MM.1S (cell line): ENCODE measurements at regions not wholly inside any gene's neighbourhood (a gene's known extent, or its start where the extent isn't known, plus 50 kb on each side); places are given as distances from the start of the nearest gene placed in this dataset.

Experiments used
- DNase-seq: peaks from one replicate; pipeline ENCODE4 v3.0.0-alpha.2; 2015
- H2AFZ ChIP-seq: fragments of 300-600 bp; sonication (generic); 2 replicates; pipeline ENCODE4 v1.6.0; 2016; ENCODE audit warnings: antibody characterized with exemption, low read length
- H3F3A ChIP-seq: fragments of 300-600 bp; sonication (generic); 2 replicates; pipeline ENCODE4 v1.6.1; 2016; ENCODE audit warnings: mild to moderate bottlenecking, antibody characterized with exemption, low read length, moderate library complexity, mixed read lengths; ENCODE audit not compliant: insufficient read depth
- H3K27ac ChIP-seq: fragments of 300-600 bp; sonication (generic); 2 replicates; pipeline ENCODE4 v1.5.1; 2016; ENCODE audit warnings: mild to moderate bottlenecking, low read length
- H3K27me3 ChIP-seq: fragments of 300-600 bp; sonication (generic); replicated peaks from 2 replicates; pipeline ENCODE4 v1.6.0; 2016; ENCODE audit warnings: low read length; ENCODE audit not compliant: insufficient read depth
- H3K36me3 ChIP-seq: fragments of 300-600 bp; sonication (generic); replicated peaks from 2 replicates; pipeline ENCODE4 v1.6.1; 2016; ENCODE audit warnings: mild to moderate bottlenecking, low read length, mixed read lengths; ENCODE audit not compliant: insufficient read depth
- H3K4me1 ChIP-seq: fragments of 300-600 bp; sonication (generic); 2 replicates; pipeline ENCODE4 v1.6.1; 2016; ENCODE audit warnings: low read length, mixed read lengths
- H3K4me2 ChIP-seq: fragments of 300-600 bp; sonication (generic); 2 replicates; pipeline ENCODE4 v1.6.0; 2016; ENCODE audit warnings: low read depth, low read length
- H3K4me3 ChIP-seq: fragments of 300-600 bp; sonication (generic); 2 replicates; pipeline ENCODE4 v1.5.1; 2016; ENCODE audit warnings: low read length, mixed read lengths
- H3K79me2 ChIP-seq: fragments of 300-600 bp; sonication (generic); 2 replicates; pipeline ENCODE4 v1.6.1; 2016; ENCODE audit warnings: mixed run types, low read length, mixed read lengths
- H3K9ac ChIP-seq: fragments of 300-600 bp; sonication (generic); 2 replicates; pipeline ENCODE4 v1.6.1; 2016; ENCODE audit warnings: low read length, mixed read lengths
- H3K9me2 ChIP-seq: fragments of 300-600 bp; sonication (generic); replicated peaks from 2 replicates; pipeline ENCODE4 v1.6.1; 2016; ENCODE audit warnings: mild to moderate bottlenecking, low read length, mixed read lengths; ENCODE audit not compliant: insufficient read depth
- H3K9me3 ChIP-seq: fragments of 300-600 bp; sonication (generic); replicated peaks from 2 replicates; pipeline ENCODE4 v1.6.1; 2016; ENCODE audit warnings: mild to moderate bottlenecking, low read length, mixed read lengths; ENCODE audit not compliant: insufficient read depth
- H4K20me1 ChIP-seq: fragments of 300-600 bp; sonication (generic); 2 replicates; pipeline ENCODE4 v1.6.1; 2016; ENCODE audit warnings: mild to moderate bottlenecking, low read length, moderate library complexity, mixed read lengths; ENCODE audit not compliant: insufficient read depth
- EZH2 ChIP-seq: fragments of 300-600 bp; sonication (generic); optimal IDR thresholded peaks from 2 replicates; pipeline ENCODE3; 2017; ENCODE audit warnings: low read depth, mild to moderate bottlenecking, antibody characterized with exemption, low read length, mixed read lengths
- EZH2phosphoT487 ChIP-seq: fragments of 300-600 bp; sonication (generic); IDR thresholded peaks from 2 replicates; pipeline ENCODE4 v1.6.1; 2018; ENCODE audit warnings: antibody characterized with exemption, low read length
- TF ChIP-seq, protein P1 (sequence below): fragments of 300-600 bp; sonication (generic); IDR thresholded peaks from 2 replicates; pipeline ENCODE4 v1.5.1; 2016; ENCODE audit warnings: antibody characterized with exemption, low read length, mixed read lengths

DNA sequence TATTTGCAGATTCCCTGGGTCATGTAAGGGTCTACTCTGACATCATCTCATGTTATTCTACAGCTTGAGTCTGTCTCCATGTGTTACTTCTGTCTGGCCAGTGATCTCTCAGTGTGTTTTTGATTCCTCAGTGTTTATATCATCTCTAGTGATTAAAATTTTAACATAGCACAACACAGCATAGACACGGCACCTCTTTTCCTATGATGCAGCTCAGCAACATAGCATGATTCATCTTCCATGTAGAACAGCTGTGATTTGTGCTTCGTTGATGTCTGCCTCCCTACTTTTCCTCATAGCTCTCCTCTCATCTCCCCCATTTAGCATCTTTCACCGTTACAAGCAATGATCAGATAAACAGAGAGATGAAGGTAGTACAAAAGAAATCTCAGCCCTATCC is 163.9 kb upstream of the DPT start:
- Histone ChIP-seq H3K79me2 (no peaks in the 10 kb centered on the region), H3F3A (no peaks in the 10 kb centered on the region), H2AFZ (no peak overlapping the region), H3K36me3 (no peaks in the 10 kb centered on the region), H3K9me2 (no peaks in the 10 kb centered on the region), H3K4me2 (no peak overlapping the region), H3K27me3 (no peaks in the 10 kb centered on the region), H3K9me3 (no peaks in the 10 kb centered on the region), H3K4me3 (no peak overlapping the region), H3K4me1 (no peaks in the 10 kb centered on the region), H4K20me1 (no peaks in the 10 kb centered on the region), H3K27ac (no peak overlapping the region), H3K9ac (no peak overlapping the region)
- TF ChIP-seq EZH2 (no peak), EZH2phosphoT487 (no peak)
- TF ChIP-seq, protein P1, sequence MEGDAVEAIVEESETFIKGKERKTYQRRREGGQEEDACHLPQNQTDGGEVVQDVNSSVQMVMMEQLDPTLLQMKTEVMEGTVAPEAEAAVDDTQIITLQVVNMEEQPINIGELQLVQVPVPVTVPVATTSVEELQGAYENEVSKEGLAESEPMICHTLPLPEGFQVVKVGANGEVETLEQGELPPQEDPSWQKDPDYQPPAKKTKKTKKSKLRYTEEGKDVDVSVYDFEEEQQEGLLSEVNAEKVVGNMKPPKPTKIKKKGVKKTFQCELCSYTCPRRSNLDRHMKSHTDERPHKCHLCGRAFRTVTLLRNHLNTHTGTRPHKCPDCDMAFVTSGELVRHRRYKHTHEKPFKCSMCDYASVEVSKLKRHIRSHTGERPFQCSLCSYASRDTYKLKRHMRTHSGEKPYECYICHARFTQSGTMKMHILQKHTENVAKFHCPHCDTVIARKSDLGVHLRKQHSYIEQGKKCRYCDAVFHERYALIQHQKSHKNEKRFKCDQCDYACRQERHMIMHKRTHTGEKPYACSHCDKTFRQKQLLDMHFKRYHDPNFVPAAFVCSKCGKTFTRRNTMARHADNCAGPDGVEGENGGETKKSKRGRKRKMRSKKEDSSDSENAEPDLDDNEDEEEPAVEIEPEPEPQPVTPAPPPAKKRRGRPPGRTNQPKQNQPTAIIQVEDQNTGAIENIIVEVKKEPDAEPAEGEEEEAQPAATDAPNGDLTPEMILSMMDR: no peak
- DNase-seq: no peak

DNA sequence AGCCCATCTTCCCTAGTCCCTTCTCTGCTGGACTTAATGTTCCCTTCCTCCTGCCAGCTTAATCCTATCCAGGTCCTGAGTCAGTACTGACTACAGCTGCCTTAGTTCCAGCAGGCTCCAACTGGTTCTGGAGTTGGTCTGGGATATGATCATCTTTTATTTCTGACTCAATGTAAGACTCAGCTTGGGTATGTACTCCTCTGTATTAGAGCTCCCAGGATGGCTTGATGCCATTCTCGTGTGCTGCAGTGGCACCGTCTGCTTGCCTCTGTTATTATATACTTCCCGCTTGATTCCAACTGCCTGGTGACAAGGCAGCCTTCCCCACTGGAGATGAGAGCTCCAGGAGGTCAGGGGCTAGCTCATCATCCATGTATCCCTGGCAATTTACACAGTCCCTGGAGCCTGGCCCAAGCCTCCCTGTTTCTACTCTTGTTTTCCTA is 164.4 kb upstream of the DPT start:
- Histone ChIP-seq H3K9me2 (no peaks in the 10 kb centered on the region), H3F3A (no peaks in the 10 kb centered on the region), H4K20me1 (no peaks in the 10 kb centered on the region), H3K27me3 (no peaks in the 10 kb centered on the region), H3K4me1 (no peaks in the 10 kb centered on the region), H2AFZ (no peak overlapping the region), H3K79me2 (no peaks in the 10 kb centered on the region), H3K4me3 (no peak overlapping the region), H3K36me3 (no peaks in the 10 kb centered on the region), H3K9ac (no peak overlapping the region), H3K9me3 (no peaks in the 10 kb centered on the region), H3K4me2 (no peak overlapping the region), H3K27ac (no peak overlapping the region)
- no peak for DNase-seq
- TF ChIP-seq EZH2: no peak
- TF ChIP-seq, protein P1: no peak
- TF ChIP-seq EZH2phosphoT487: no peak

DNA sequence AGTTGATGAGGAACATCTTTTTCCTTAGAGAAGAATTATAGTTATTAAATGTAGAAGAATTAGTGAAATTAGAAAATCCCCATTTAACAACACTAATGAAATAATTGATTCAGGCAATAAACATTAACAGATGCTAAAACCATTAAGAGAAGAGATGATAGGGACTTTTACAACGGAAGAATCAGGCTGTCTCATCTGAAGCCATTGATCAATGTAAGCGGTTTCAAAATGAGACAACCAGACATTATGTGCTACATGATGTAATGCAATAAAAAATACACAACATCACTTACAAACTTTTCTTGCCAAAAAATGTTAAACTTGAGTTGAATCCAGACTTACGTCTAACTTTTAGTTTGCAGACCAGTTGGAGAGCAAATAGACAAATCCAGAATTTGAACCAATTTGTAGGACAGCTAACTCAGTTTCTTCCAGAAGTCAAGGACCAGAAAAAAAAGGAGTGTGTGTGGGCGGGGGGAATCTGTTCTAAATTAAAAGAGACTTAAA is 165.4 kb upstream of the DPT start:
- DNase-seq: no peak
- Histone ChIP-seq H3K9me2 (no peaks in the 10 kb centered on the region), H3K4me1 (no peaks in the 10 kb centered on the region), H3K27me3 (no peaks in the 10 kb centered on the region), H4K20me1 (no peaks in the 10 kb centered on the region), H3K4me2 (no peak overlapping the region), H3K9ac (no peak overlapping the region), H3K27ac (no peak overlapping the region), H3F3A (no peaks in the 10 kb centered on the region), H3K9me3 (no peaks in the 10 kb centered on the region), H3K36me3 (no peaks in the 10 kb centered on the region), H3K79me2 (no peaks in the 10 kb centered on the region), H3K4me3 (no peak overlapping the region), H2AFZ (no peak overlapping the region)
- TF ChIP-seq, protein P1: no peak
- no peak for TF ChIP-seq EZH2
- TF ChIP-seq EZH2phosphoT487: no peak
